DND-41 (cell line): ENCODE measurements at regions not wholly inside any gene's neighbourhood (a gene's known extent, or its start where the extent isn't known, plus 50 kb on each side); places are given as distances from the start of the nearest gene placed in this dataset.

Experiments used
- ATAC-seq: fragments of 200-7000 bp; cut with Tn5 transposase; 3 replicates; pipeline ENCODE4 v1.9.1; 2021; ENCODE audit warnings: low read depth; ENCODE audit not compliant: insufficient read depth
- DNase-seq: peaks from one replicate; pipeline ENCODE4 v3.0.0-alpha.2; 2020
- H2AFZ ChIP-seq: 2 replicates; pipeline ENCODE4 v1.6.0; 2012; ENCODE audit warnings: low read depth, low read length
- H3K27ac ChIP-seq: 2 replicates; pipeline ENCODE4 v1.5.1; 2012; ENCODE audit warnings: low read length, inconsistent platforms
- H3K27me3 ChIP-seq: fragments of 200-600 bp; sonication (generic); 2 replicates; pipeline ENCODE4 v1.6.0; 2012; ENCODE audit warnings: low read length, mild to moderate bottlenecking, inconsistent platforms; ENCODE audit not compliant: insufficient read depth, poor library complexity
- H3K36me3 ChIP-seq: 2 replicates; pipeline ENCODE4 v1.5.1; 2012; ENCODE audit warnings: low read length, inconsistent platforms; ENCODE audit not compliant: insufficient read depth
- H3K4me1 ChIP-seq: 2 replicates; pipeline ENCODE4 v1.5.1; 2012; ENCODE audit warnings: mild to moderate bottlenecking, low read length; ENCODE audit not compliant: insufficient read depth
- H3K4me2 ChIP-seq: 2 replicates; pipeline ENCODE4 v1.6.0; 2012; ENCODE audit warnings: mild to moderate bottlenecking, moderate library complexity, low read length, inconsistent platforms; ENCODE audit not compliant: insufficient read depth
- H3K4me3 ChIP-seq, 2 experiments: fragments of 200-600 bp in 1 of 2; shearing (Covaris generic) in 1 of 2; 2 replicates each; pipeline ENCODE4 v1.5.1; 2012 to 2016; ENCODE audit warnings: inconsistent platforms in 2 of 2, low read length in 2 of 2, mild to moderate bottlenecking in 2 of 2, low read depth in 1 of 2, moderate library complexity in 1 of 2
- H3K79me2 ChIP-seq: 2 replicates; pipeline ENCODE4 v1.6.0; 2012; ENCODE audit warnings: low read length, inconsistent platforms; ENCODE audit not compliant: insufficient read depth
- H3K9ac ChIP-seq: 2 replicates; pipeline ENCODE4 v1.6.0; 2012; ENCODE audit warnings: low read depth, mild to moderate bottlenecking, inconsistent platforms, low read length, moderate library complexity
- H3K9me3 ChIP-seq: 2 replicates; pipeline ENCODE4 v1.5.1; 2012; ENCODE audit warnings: low read length, moderate library complexity, mild to moderate bottlenecking, inconsistent platforms; ENCODE audit not compliant: insufficient read depth, severe bottlenecking
- H4K20me1 ChIP-seq: 2 replicates; pipeline ENCODE4 v1.6.0; 2012; ENCODE audit warnings: low read length; ENCODE audit not compliant: insufficient read depth
- CTCF ChIP-seq: IDR thresholded peaks from 2 replicates; pipeline ENCODE4 v1.5.1; 2012; ENCODE audit warnings: borderline replicate concordance, low read length, moderate library complexity, mild to moderate bottlenecking; ENCODE audit not compliant: poor library complexity, severe bottlenecking; ENCODE audit errors: extremely low read depth
- EZH2 ChIP-seq: IDR thresholded peaks from 3 replicates; pipeline ENCODE4 v1.6.1; 2012; ENCODE audit warnings: borderline replicate concordance, low read depth, mild to moderate bottlenecking, moderate library complexity, low read length, inconsistent platforms; ENCODE audit not compliant: severe bottlenecking

- Histone ChIP-seq H3K79me2 (no peaks in the 10 kb centered on the region), H3K9ac (no peak overlapping the region), H3K9me3 (no peaks in the 10 kb centered on the region), H3K4me1 (no peaks in the 10 kb centered on the region), H3K27me3 (peaks cover 1% of the 10 kb centered on the region), H3K27ac (no peak overlapping the region), H3K4me3 (no peak overlapping the region), H2AFZ (no peak overlapping the region), H3K4me2 (no peak overlapping the region), H3K36me3 (no peaks in the 10 kb centered on the region), H4K20me1 (no peaks in the 10 kb centered on the region)
- TF ChIP-seq CTCF (no peak), EZH2 (no peak)
- DNase-seq, result no peak
- no peak for ATAC-seq
Measured at GRCh38 chr5:56335212-56335611, 102.1 kb upstream of the ANKRD55 start.

- no peaks in the 10 kb centered on the region for H3K79me2 ChIP-seq
- no peak for ATAC-seq
- H3K4me1 ChIP-seq, result no peaks in the 10 kb centered on the region
- no peaks in the 10 kb centered on the region for H3K36me3 ChIP-seq
- H3K9me3 ChIP-seq, result no peaks in the 10 kb centered on the region
- no peak for TF ChIP-seq EZH2
- no peak for TF ChIP-seq CTCF
- H3K9ac ChIP-seq, result no peak overlapping the region
- no peak overlapping the region for H3K4me2 ChIP-seq
- no peak overlapping the region for H2AFZ ChIP-seq
- no peaks in the 10 kb centered on the region for H4K20me1 ChIP-seq
- H3K27me3 ChIP-seq, result peaks cover 17% of the 10 kb centered on the region
- no peak overlapping the region for H3K27ac ChIP-seq
- H3K4me3 ChIP-seq, result no peak overlapping the region
- no peak for DNase-seq
Measured at GRCh38 chr5:56330806-56331205, 97.7 kb upstream of the ANKRD55 start.

DNA sequence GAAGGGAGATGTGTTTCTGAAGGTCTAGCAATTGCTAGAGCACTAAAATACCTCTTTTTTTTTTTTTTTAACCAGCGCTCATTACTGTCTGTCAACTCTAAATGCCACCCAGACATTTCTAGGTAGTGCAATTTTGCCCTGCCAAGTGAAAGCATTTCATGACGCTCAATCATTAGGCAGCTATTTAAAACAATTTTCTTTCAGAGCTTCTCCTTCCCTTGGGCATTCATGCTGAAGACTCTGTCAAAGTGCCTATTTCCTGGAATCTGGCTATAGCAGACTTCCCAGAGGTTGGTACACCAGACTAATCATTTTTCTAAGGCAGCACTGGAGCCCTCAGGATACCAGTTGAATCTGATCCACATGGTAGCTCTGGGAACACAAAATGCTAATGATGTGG is 97.0 kb upstream of the ANKRD55 start:
- H4K20me1 ChIP-seq, result no peaks in the 10 kb centered on the region
- H3K27me3 ChIP-seq, result peaks cover 17% of the 10 kb centered on the region
- no peak overlapping the region for H3K9ac ChIP-seq
- no peaks in the 10 kb centered on the region for H3K79me2 ChIP-seq
- DNase-seq, result no peak
- no peaks in the 10 kb centered on the region for H3K36me3 ChIP-seq
- ATAC-seq, result no peak
- H3K4me2 ChIP-seq, result no peak overlapping the region
- no peak overlapping the region for H3K27ac ChIP-seq
- no peaks in the 10 kb centered on the region for H3K9me3 ChIP-seq
- TF ChIP-seq CTCF (no peak), EZH2 (no peak)
- H3K4me1 ChIP-seq, result no peaks in the 10 kb centered on the region
- no peak overlapping the region for H3K4me3 ChIP-seq
- no peak overlapping the region for H2AFZ ChIP-seq

DNA sequence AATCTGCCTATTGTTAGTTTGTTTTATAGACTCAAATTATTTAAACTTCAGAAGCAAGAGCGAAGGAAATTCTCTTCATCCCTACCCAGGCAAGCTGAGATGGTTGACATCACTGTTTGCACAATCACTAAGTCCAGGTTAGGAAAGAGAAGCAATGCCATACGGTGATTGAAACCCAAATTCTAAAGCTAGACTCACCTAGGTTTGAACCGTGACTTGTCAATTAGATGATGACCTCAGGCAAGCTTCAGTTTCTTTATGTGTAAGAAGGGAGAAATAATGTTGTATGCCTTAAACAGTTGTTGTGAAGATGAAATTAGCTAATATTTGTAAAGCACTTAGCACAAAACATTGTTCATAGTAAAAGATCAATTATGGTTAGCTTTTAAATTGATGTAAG is 96.5 kb upstream of the ANKRD55 start:
- H3K9ac ChIP-seq, result no peak overlapping the region
- H4K20me1 ChIP-seq, result no peaks in the 10 kb centered on the region
- H3K4me1 ChIP-seq, result no peaks in the 10 kb centered on the region
- DNase-seq, result no peak
- no peak overlapping the region for H2AFZ ChIP-seq
- H3K4me2 ChIP-seq, result no peak overlapping the region
- H3K27ac ChIP-seq, result no peak overlapping the region
- no peak for ATAC-seq
- peaks cover 17% of the 10 kb centered on the region for H3K27me3 ChIP-seq
- H3K36me3 ChIP-seq, result no peaks in the 10 kb centered on the region
- H3K4me3 ChIP-seq, result no peak overlapping the region
- no peaks in the 10 kb centered on the region for H3K79me2 ChIP-seq
- TF ChIP-seq CTCF, result no peak
- H3K9me3 ChIP-seq, result no peaks in the 10 kb centered on the region
